HepG2 (cell line): ENCODE measurements at regions not wholly inside any gene's neighbourhood (a gene's known extent, or its start where the extent isn't known, plus 50 kb on each side); places are given as distances from the start of the nearest gene placed in this dataset.

Source experiments
- ARNT ChIP-seq: fragments of 450-650 bp; IDR thresholded peaks from 2 replicates; pipeline ENCODE4 v1.6.1; 2017
- CTCF ChIP-seq: sonication (generic); formaldehyde crosslinking; IDR thresholded peaks from 2 replicates; pipeline ENCODE4 v1.5.0; 2020; ENCODE audit warnings: mild to moderate bottlenecking, missing genetic modification reagents, moderate library complexity
- EED ChIP-seq: sonication (generic); formaldehyde crosslinking; IDR thresholded peaks from 2 replicates; pipeline ENCODE4 v1.5.0; 2020; ENCODE audit warnings: mild to moderate bottlenecking, missing genetic modification reagents
- EZH2 ChIP-seq: conservative IDR thresholded peaks from 2 replicates; pipeline ENCODE4 v1.6.1; 2012; ENCODE audit warnings: mild to moderate bottlenecking, low read depth, low read length, moderate library complexity
- GATAD2A ChIP-seq: IDR thresholded peaks from 2 replicates; pipeline ENCODE4 v1.6.1; 2016
- KMT2A ChIP-seq: sonication (generic); formaldehyde crosslinking; IDR thresholded peaks from 2 replicates; pipeline ENCODE4 v1.4.0; 2020; ENCODE audit warnings: missing genetic modification reagents
- TARDBP ChIP-seq: sonication (generic); formaldehyde crosslinking; IDR thresholded peaks from 2 replicates; pipeline ENCODE4 v1.8.0; 2022; ENCODE audit warnings: mild to moderate bottlenecking, missing genetic modification reagents
- TBP ChIP-seq: sonication (generic); formaldehyde crosslinking; IDR thresholded peaks from 2 replicates; pipeline ENCODE4 v1.5.0; 2020; ENCODE audit warnings: missing genetic modification reagents
- ZBTB39 ChIP-seq: sonication (generic); formaldehyde crosslinking; IDR thresholded peaks from 2 replicates; pipeline ENCODE4 v1.5.0; 2020; ENCODE audit warnings: missing genetic modification reagents
- ZNF501 ChIP-seq: sonication (generic); formaldehyde crosslinking; IDR thresholded peaks from 2 replicates; pipeline ENCODE4 v1.5.1; 2020; ENCODE audit warnings: mild to moderate bottlenecking, moderate library complexity, missing genetic modification reagents
- ZNF550 ChIP-seq: sonication (generic); formaldehyde crosslinking; IDR thresholded peaks from 2 replicates; pipeline ENCODE4 v1.4.0; 2020; ENCODE audit warnings: mild to moderate bottlenecking, missing genetic modification reagents, borderline replicate concordance
- ZNF792 ChIP-seq: IDR thresholded peaks from 2 replicates; pipeline ENCODE4 v1.6.1; 2016

- TF ChIP-seq ZNF501 (no peak), GATAD2A (CRISPR knock-in tag) (no peak), EED (no peak), ZNF550 (CRISPR knock-in tag) (no peak), KMT2A (CRISPR knock-in tag) (no peak), TBP (no peak), ARNT (no peak), EZH2 (no peak), CTCF (no peak), TARDBP (CRISPR knock-in tag) (no peak), ZNF792 (CRISPR knock-in tag) (no peak), ZBTB39 (no peak)
These were observed 252.4 kb upstream of the AJAP1 start for GRCh38 chr1:4402032-4402431.
